ENCODE measurements at regions not wholly inside any gene's neighbourhood (a gene's known extent, or its start where the extent isn't known, plus 50 kb on each side); places are given as distances from the start of the nearest gene placed in this dataset.

DNA sequence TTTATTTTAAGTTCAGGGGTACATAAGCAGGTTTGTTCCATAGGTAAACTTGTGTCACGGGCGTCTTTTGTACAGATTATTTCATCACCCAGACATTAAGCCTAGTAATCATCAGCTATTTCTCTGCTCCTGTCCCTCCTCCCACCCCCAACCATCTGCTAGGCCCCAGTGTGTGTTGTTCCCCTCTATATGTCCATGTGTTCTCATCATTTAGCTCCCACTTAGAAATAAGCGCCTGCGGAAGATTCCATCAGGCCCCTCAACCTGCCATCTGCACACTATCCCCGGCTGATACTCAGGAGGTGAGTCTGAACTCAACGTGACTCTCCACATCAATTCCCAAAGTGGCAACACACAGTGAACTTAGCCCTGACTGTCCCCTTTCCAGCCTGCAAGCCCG, 228.0 kb upstream of the SYNDIG1 start:
- POLR2A ChIA-PET: no interaction called here
- no peak for ATAC-seq (ENCODE audit: poor library complexity)
- H3K4me3 Mint-ChIP-seq: no peak overlapping the region

DNA sequence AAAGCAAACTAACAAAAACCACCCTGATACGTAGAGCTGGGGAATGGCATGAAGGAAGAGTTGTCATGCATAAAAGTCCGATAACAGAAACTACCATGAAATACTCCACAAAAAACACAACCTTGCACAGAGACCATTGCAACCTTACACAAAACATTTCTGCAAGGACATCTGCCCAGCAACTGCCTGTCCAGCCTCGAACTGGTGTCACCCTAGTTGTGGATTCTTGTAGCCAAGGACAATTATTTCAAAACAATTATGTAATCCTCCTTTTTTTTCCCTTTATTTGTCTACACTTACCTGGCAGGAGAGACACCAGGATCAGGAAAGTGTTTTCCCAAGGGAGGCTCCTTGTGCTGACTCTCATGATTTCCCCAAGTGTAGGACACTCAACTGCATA, 232.5 kb upstream of the SYNDIG1 start:
- Mint-ChIP-seq H3K9me3 (no peaks in the 10 kb centered on the region), H3K27ac (no peak overlapping the region), H3K27me3 (no peaks in the 10 kb centered on the region), H3K36me3 (ENCODE audit: low read depth) (no peaks in the 10 kb centered on the region), H3K4me1 (ENCODE audit: low read depth) (no peaks in the 10 kb centered on the region), H3K4me3 (no peak overlapping the region)
- intact Hi-C loops (cut with DNase I, micrococcal nuclease): no loop called here
- Histone ChIP-seq H3K9me3 (ENCODE audit: control insufficient read depth in 1 of 2, insufficient read depth in 1 of 2, low read length in 2 of 2) (no peaks in the 10 kb centered on the region), H3K27ac (ENCODE audit: low read depth in 1 of 2, low read length in 2 of 2) (no peak overlapping the region), H3K36me3 (ENCODE audit: insufficient read depth, low read length) (no peaks in the 10 kb centered on the region), H3K4me1 (ENCODE audit: insufficient read depth, low read length) (no peaks in the 10 kb centered on the region), H3K4me3 (ENCODE audit: low read length) (no peak overlapping the region), H3K27me3 (ENCODE audit: control insufficient read depth in 1 of 2, insufficient read depth in 2 of 2, low read length in 2 of 2) (peaks cover 2 to 5% of the 10 kb centered on the region in 2 experiments)
- no peak for TF ChIP-seq CTCF (IDR thresholded peaks at IDR 0.05)
- no peak for DNase-seq
- CTCF ChIA-PET: no interaction called here
- POLR2A ChIA-PET: no interaction called here
- ATAC-seq (ENCODE audit: poor library complexity): no peak

More for the DNA sequence above, 228.0 kb upstream of the SYNDIG1 start:
- H3K36me3 ChIP-seq (ENCODE audit: insufficient read depth, low read length): no peaks in the 10 kb centered on the region
- H3K9me3 Mint-ChIP-seq: no peaks in the 10 kb centered on the region
- no peak overlapping the region for H3K27ac Mint-ChIP-seq
- peaks cover 17% of the 10 kb centered on the region for H3K27me3 Mint-ChIP-seq
- H3K4me1 ChIP-seq (ENCODE audit: insufficient read depth, low read length): no peaks in the 10 kb centered on the region
- no peaks in the 10 kb centered on the region for H3K36me3 Mint-ChIP-seq (ENCODE audit: low read depth)
- intact Hi-C loops (cut with DNase I, micrococcal nuclease): no loop called here
- TF ChIP-seq CTCF (IDR thresholded peaks at IDR 0.05): no peak
- CTCF ChIA-PET: no interaction called here
- DNase-seq: no peak
- H3K27me3 ChIP-seq (ENCODE audit: control insufficient read depth in 1 of 2, insufficient read depth in 2 of 2, low read length in 2 of 2): peaks cover 0 to 5% of the 10 kb centered on the region in 2 experiments
- no peak overlapping the region for H3K4me3 ChIP-seq (ENCODE audit: low read length)
- H3K27ac ChIP-seq (ENCODE audit: low read depth in 1 of 2, low read length in 2 of 2): no peak overlapping the region
- H3K9me3 ChIP-seq (ENCODE audit: control insufficient read depth in 1 of 2, insufficient read depth in 1 of 2, low read length in 2 of 2): no peaks in the 10 kb centered on the region
- no peaks in the 10 kb centered on the region for H3K4me1 Mint-ChIP-seq (ENCODE audit: low read depth)

DNA sequence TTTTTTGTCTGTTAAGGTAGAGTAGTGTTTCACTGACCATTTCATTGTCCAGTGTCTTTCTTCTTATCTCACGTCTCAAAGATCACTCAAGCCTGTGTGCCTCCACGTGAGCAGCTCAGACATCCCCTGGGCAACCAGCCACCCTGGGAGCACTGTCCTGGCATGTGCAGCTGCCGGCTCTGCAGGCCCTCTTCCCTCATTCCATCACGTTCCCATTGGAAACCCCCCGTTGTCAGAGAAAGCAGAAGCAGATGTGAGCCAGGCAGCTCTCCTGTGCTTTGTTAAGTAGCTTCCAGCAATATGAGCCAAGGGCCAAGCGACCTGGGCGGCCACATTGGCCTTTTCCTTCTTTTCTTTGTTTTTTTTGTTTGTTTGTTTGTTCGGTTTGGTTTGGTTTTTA, 233.2 kb upstream of the SYNDIG1 start:
- H3K27ac ChIP-seq (ENCODE audit: low read depth in 1 of 2, low read length in 2 of 2): no peak overlapping the region
- no peak overlapping the region for H3K4me3 ChIP-seq (ENCODE audit: low read length)
- no peak for TF ChIP-seq CTCF (IDR thresholded peaks at IDR 0.05)
- ChIA-PET POLR2A (interaction anchor here (0.9 kb wide), 1 partner anchor 12 kb away, joined by 3 read pairs; no protein-coding TSS in a partner anchor), CTCF (no interaction called here)
- DNase-seq: no peak
- no peak for ATAC-seq (ENCODE audit: poor library complexity)
- Mint-ChIP-seq H3K27ac (no peak overlapping the region), H3K36me3 (ENCODE audit: low read depth) (no peaks in the 10 kb centered on the region), H3K4me3 (no peak overlapping the region), H3K4me1 (ENCODE audit: low read depth) (no peaks in the 10 kb centered on the region), H3K27me3 (no peaks in the 10 kb centered on the region), H3K9me3 (no peaks in the 10 kb centered on the region)
- H3K36me3 ChIP-seq (ENCODE audit: insufficient read depth, low read length): no peaks in the 10 kb centered on the region
- peaks cover 2 to 5% of the 10 kb centered on the region in 2 experiments for H3K27me3 ChIP-seq (ENCODE audit: control insufficient read depth in 1 of 2, insufficient read depth in 2 of 2, low read length in 2 of 2)
- intact Hi-C loops (cut with DNase I, micrococcal nuclease): no loop called here
- H3K9me3 ChIP-seq (ENCODE audit: control insufficient read depth in 1 of 2, insufficient read depth in 1 of 2, low read length in 2 of 2): no peaks in the 10 kb centered on the region
- no peaks in the 10 kb centered on the region for H3K4me1 ChIP-seq (ENCODE audit: insufficient read depth, low read length)

All from CD4-positive, alpha-beta T cell (primary cell).